Thoracic aorta (tissue), 2 donors: ENCODE measurements at regions not wholly inside any gene's neighbourhood (a gene's known extent, or its start where the extent isn't known, plus 50 kb on each side); places are given as distances from the start of the nearest gene placed in this dataset.
"Not testable (repeated sequence)": the region's sequence is repeated elsewhere in the genome, so short reads cannot be mapped to it uniquely, and the experiment has no call there.

ENCODE experiments used
- ATAC-seq: fragments of 150-250 bp; one replicate; pipeline ENCODE4 v1.8.0; 2017; ENCODE audit warnings: low read depth; ENCODE audit not compliant: insufficient number of reproducible peaks, low FRiP score
- DNase-seq: peaks from one replicate; pipeline ENCODE4 v3.0.0-alpha.2; 2020; ENCODE audit warnings: low spot score
- H3K27ac ChIP-seq, 2 donors: fragments of 200-600 bp; sonication (generic); 1 replicate in 1 of 2; 2 replicates in 1 of 2; pipeline ENCODE4 v1.5.1; 2016; ENCODE audit warnings: mild to moderate bottlenecking in 2 of 2, moderate library complexity in 2 of 2
- H3K27me3 ChIP-seq: fragments of 200-600 bp; sonication (generic); replicated peaks from 2 replicates; pipeline ENCODE4 v1.6.0; 2016; ENCODE audit warnings: mild to moderate bottlenecking; ENCODE audit not compliant: insufficient read depth
- H3K36me3 ChIP-seq: fragments of 200-600 bp; sonication (generic); one replicate; pipeline ENCODE4 v1.5.1; 2016
- H3K4me1 ChIP-seq, 2 donors: fragments of 200-600 bp; sonication (generic); 1 replicate in 1 of 2; 2 replicates in 1 of 2; pipeline versions ENCODE4 v1.5.1 to v1.6.0; 2016; ENCODE audit warnings: low read depth in 2 of 2, mild to moderate bottlenecking in 1 of 2; ENCODE audit not compliant: control insufficient read depth in 1 of 2
- H3K4me3 ChIP-seq: fragments of 200-600 bp; sonication (generic); 2 replicates; pipeline ENCODE4 v1.5.1; 2016; ENCODE audit warnings: mild to moderate bottlenecking
- H3K9me3 ChIP-seq: fragments of 200-600 bp; sonication (generic); 2 replicates; pipeline ENCODE4 v1.5.1; 2016
- CTCF ChIP-seq: fragments of 200-600 bp; sonication (generic); IDR thresholded peaks from one replicate; pipeline ENCODE4 v1.5.1; 2019; ENCODE audit warnings: antibody characterized with exemption

GRCh38 chr21:15298306-15298705 is 233.5 kb upstream of the NRIP1 start:
- Histone ChIP-seq H3K4me1 (peaks cover 0 to 10% of the 10 kb centered on the region in 2 donors), H3K9me3 (no peaks in the 10 kb centered on the region), H3K36me3 (no peaks in the 10 kb centered on the region), H3K4me3 (no peak overlapping the region), H3K27me3 (no peaks in the 10 kb centered on the region), H3K27ac (no peak overlapping the region)
- ATAC-seq (no peak), DNase-seq (no peak)
- TF ChIP-seq CTCF = no peak

DNA sequence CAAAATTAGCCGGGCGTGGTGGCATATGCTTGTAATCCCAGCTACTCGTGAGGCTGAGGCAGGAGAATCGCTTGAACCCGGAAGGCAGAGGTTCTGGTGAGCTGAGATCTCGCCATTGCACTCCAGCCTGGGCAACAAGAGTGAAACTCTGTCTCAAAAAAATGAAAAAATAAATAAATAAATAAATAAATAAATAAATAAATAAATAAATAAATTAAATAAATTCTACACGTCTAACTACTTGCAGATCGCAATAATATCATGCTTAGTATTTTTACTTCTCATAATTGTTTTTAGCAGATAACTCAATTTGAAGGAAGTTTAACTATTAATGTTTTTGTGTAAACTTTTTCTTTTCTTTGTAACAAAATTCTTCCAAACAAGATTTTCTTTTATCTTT is 234.0 kb upstream of the NRIP1 start:
- H3K4me3 ChIP-seq, H3K36me3 ChIP-seq, ATAC-seq, H3K27ac ChIP-seq, H3K9me3 ChIP-seq, DNase-seq, H3K4me1 ChIP-seq, H3K27me3 ChIP-seq: not testable (repeated sequence)

DNA sequence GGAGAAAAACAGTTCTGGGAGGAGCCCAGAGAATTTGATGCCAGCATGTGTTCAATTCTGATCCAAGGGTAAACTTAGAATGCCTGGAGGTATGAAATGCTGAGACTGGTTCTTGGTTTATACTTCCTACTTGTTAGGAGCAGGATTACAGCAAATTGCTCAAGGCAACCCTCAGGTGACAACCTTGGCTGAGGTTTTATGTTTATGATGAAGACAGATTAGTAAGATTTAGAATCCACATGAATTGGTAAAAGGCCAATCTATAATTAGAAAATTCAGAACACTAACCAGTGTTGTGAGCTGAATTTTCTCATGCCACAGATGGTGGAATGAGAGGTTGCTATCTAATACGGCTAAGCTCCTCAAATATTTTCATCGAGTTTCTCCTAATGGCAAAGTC is 235.3 kb upstream of the NRIP1 start:
- Histone ChIP-seq H3K4me1 (peaks cover 0 to 10% of the 10 kb centered on the region in 2 donors), H3K4me3 (no peak overlapping the region), H3K9me3 (no peaks in the 10 kb centered on the region), H3K36me3 (no peaks in the 10 kb centered on the region), H3K27me3 (no peaks in the 10 kb centered on the region), H3K27ac (no peak overlapping the region)
- no peak for ATAC-seq
- DNase-seq = no peak
- TF ChIP-seq CTCF = no peak

- Histone ChIP-seq H3K27me3 (no peaks in the 10 kb centered on the region), H3K36me3 (no peaks in the 10 kb centered on the region), H3K9me3 (no peaks in the 10 kb centered on the region), H3K27ac (no peak overlapping the region), H3K4me3 (no peak overlapping the region), H3K4me1 (peaks cover 0 to 10% of the 10 kb centered on the region in 2 donors)
- TF ChIP-seq CTCF = no peak
- ATAC-seq = no peak
- no peak for DNase-seq
Observed at GRCh38 chr21:15301014-15301413, 236.2 kb upstream of the NRIP1 start.

- DNase-seq (no peak), ATAC-seq (no peak)
- Histone ChIP-seq H3K9me3 (no peaks in the 10 kb centered on the region), H3K36me3 (no peaks in the 10 kb centered on the region), H3K4me3 (no peak overlapping the region), H3K4me1 (peaks cover 0 to 10% of the 10 kb centered on the region in 2 donors), H3K27me3 (no peaks in the 10 kb centered on the region), H3K27ac (no peak overlapping the region)
- no peak for TF ChIP-seq CTCF
Observed at GRCh38 chr21:15301736-15302135, 236.9 kb upstream of the NRIP1 start.

- no peak overlapping the region for H3K4me3 ChIP-seq
- H3K4me1 ChIP-seq = peaks cover 0 to under 1% of the 10 kb centered on the region in 2 donors
- no peaks in the 10 kb centered on the region for H3K27me3 ChIP-seq
- DNase-seq (no peak), ATAC-seq (no peak)
- TF ChIP-seq CTCF = no peak
- no peak overlapping the region for H3K27ac ChIP-seq
- no peaks in the 10 kb centered on the region for H3K9me3 ChIP-seq
- H3K36me3 ChIP-seq = no peaks in the 10 kb centered on the region
Observed at GRCh38 chr21:15306271-15306670, 241.5 kb upstream of the NRIP1 start.
